Caco-2 (cell line): ENCODE measurements at regions not wholly inside any gene's neighbourhood (a gene's known extent, or its start where the extent isn't known, plus 50 kb on each side); places are given as distances from the start of the nearest gene placed in this dataset.
"Not testable (repeated sequence)": the region's sequence is repeated elsewhere in the genome, so short reads cannot be mapped to it uniquely, and the experiment has no call there.

Experiments
- BruUV-seq: library from RNA; stranded (reverse); fragments of 400-500 nt; replicated peaks from 2 replicates; lab custom pipeline; 2021; lab: Mats Ljungman, UMichigan
- CTCF ChIA-PET: fragments of 300-600 bp; sonication (Branson Sonifier 250); formaldehyde crosslinking; loops from one replicate; lab custom pipeline; 2022; ENCODE audit warnings: antibody characterized with exemption; lab: Charles Lee
- POLR2A ChIA-PET: fragments of 300-600 bp; sonication (Branson Sonifier 250); formaldehyde crosslinking; loops from one replicate; lab custom pipeline; 2022; ENCODE audit warnings: antibody characterized with exemption; lab: Charles Lee
- DNase-seq, 2 experiments: peaks; one replicate each; pipeline versions ENCODE4 v3.0.0 to v3.0.0-alpha.2; 2020 to 2022
- H3K27me3 ChIP-seq: replicated peaks from 2 replicates; pipeline ENCODE4 v1.6.0; 2011; ENCODE audit warnings: low read length; ENCODE audit not compliant: control insufficient read depth, insufficient read depth
- H3K36me3 ChIP-seq: 2 replicates; pipeline ENCODE4 v1.5.1; 2011; ENCODE audit warnings: low read length; ENCODE audit not compliant: control insufficient read depth, insufficient read depth
- H3K4me1 ChIP-seq: fragments of 250-450 bp; sonication (Bioruptor Pico); 2 replicates; pipeline ENCODE4 v1.5.1; 2020; ENCODE audit warnings: mild to moderate bottlenecking
- H3K4me3 ChIP-seq: 2 replicates; pipeline ENCODE4 v1.5.1; 2011; ENCODE audit warnings: low read depth, mild to moderate bottlenecking, control low read depth, low read length
- H3K9me3 ChIP-seq: fragments of 250-450 bp; sonication (Bioruptor Pico); 2 replicates; pipeline ENCODE4 v1.5.1; 2020; ENCODE audit warnings: mild to moderate bottlenecking, moderate library complexity
- H3K27ac Mint-ChIP-seq: one replicate; pipeline ENCODE4 v1.8.0; 2022; ENCODE audit warnings: mixed read lengths; ENCODE audit not compliant: unreplicated experiment
- H3K27me3 Mint-ChIP-seq: one replicate; pipeline ENCODE4 v1.8.0; 2022; ENCODE audit warnings: mixed read lengths; ENCODE audit not compliant: insufficient read depth, unreplicated experiment
- H3K36me3 Mint-ChIP-seq: one replicate; pipeline ENCODE4 v1.8.0; 2022; ENCODE audit warnings: mild to moderate bottlenecking, mixed read lengths; ENCODE audit not compliant: insufficient read depth, unreplicated experiment
- H3K4me1 Mint-ChIP-seq: one replicate; pipeline ENCODE4 v1.8.0; 2022; ENCODE audit warnings: low read depth, mixed read lengths; ENCODE audit not compliant: unreplicated experiment
- H3K4me3 Mint-ChIP-seq: one replicate; pipeline ENCODE4 v1.8.0; 2022; ENCODE audit warnings: mild to moderate bottlenecking, moderate library complexity, mixed read lengths; ENCODE audit not compliant: unreplicated experiment
- H3K9me3 Mint-ChIP-seq: one replicate; pipeline ENCODE4 v1.8.0; 2022; ENCODE audit warnings: mixed read lengths; ENCODE audit not compliant: unreplicated experiment
- CTCF ChIP-seq, 2 experiments: fragments of 200-600 bp in 1 of 2; IDR thresholded peaks; 1 replicate in 1 of 2; 2 replicates in 1 of 2; pipeline versions ENCODE4 v1.5.1 to v1.8.0; 2011 to 2022; ENCODE audit warnings: antibody characterized with exemption in 1 of 2, control low read depth in 1 of 2, inconsistent platforms in 1 of 2, low read depth in 1 of 2, low read length in 1 of 2, mild to moderate bottlenecking in 1 of 2, moderate library complexity in 1 of 2; ENCODE audit not compliant: insufficient read depth in 1 of 2, severe bottlenecking in 1 of 2, unreplicated experiment in 1 of 2
- intact Hi-C: fragments of 100-400 bp; cut with micrococcal nuclease; formaldehyde crosslinking; loops from one replicate; pipeline ENCODE4 v1.10.0; 2022; ENCODE audit not compliant: unreplicated experiment

GRCh38 chr16:29112755-29113347 lies 128.0 kb downstream of the LAT start:
- Histone ChIP-seq H3K4me1 (peaks cover 12% of the 10 kb centered on the region; the same call in 1 of the 2 replicates), H3K4me3 (no peak overlapping the region), H3K9me3 (no peaks in the 10 kb centered on the region), H3K36me3 (no peaks in the 10 kb centered on the region), H3K27me3 (no peaks in the 10 kb centered on the region)
- intact Hi-C loops = no loop called here
- ChIA-PET CTCF (no interaction called here), POLR2A (no interaction called here)
- no peak overlapping the region for H3K27ac Mint-ChIP-seq
- H3K27me3 Mint-ChIP-seq = no peaks in the 10 kb centered on the region
- H3K9me3 Mint-ChIP-seq = no peaks in the 10 kb centered on the region
- peaks cover 13% of the 10 kb centered on the region for H3K4me1 Mint-ChIP-seq
- DNase-seq = no peak
- H3K4me3 Mint-ChIP-seq = no peak overlapping the region
- no peak for TF ChIP-seq CTCF (IDR thresholded peaks at IDR 0.05; ENCODE audit: insufficient read depth in 1 of 2, low read depth in 1 of 2, low read length in 1 of 2, severe bottlenecking in 1 of 2, unreplicated experiment in 1 of 2)
- BruUV-seq = no TSS peak
- H3K36me3 Mint-ChIP-seq = peaks cover 6% of the 10 kb centered on the region

- H3K4me3 Mint-ChIP-seq, BruUV-seq, H3K9me3 ChIP-seq: not testable (repeated sequence)
These were observed 127.2 kb downstream of the LAT start for GRCh38 chr16:29111901-29112680.

GRCh38 chr16:29111421-29111820 lies 126.6 kb downstream of the LAT start:
- POLR2A ChIA-PET = no interaction called here
- Histone ChIP-seq H3K4me1 (peaks cover 12% of the 10 kb centered on the region; the same call in 1 of the 2 replicates), H3K36me3 (no peaks in the 10 kb centered on the region), H3K4me3 (no peak overlapping the region), H3K27me3 (no peaks in the 10 kb centered on the region), H3K9me3 (no peaks in the 10 kb centered on the region)
- H3K36me3 Mint-ChIP-seq = peaks cover 6% of the 10 kb centered on the region
- intact Hi-C loops = no loop called here
- H3K4me1 Mint-ChIP-seq = peaks cover 13% of the 10 kb centered on the region
- CTCF ChIA-PET = no interaction called here
- TF ChIP-seq CTCF (IDR thresholded peaks at IDR 0.05; ENCODE audit: insufficient read depth in 1 of 2, low read depth in 1 of 2, low read length in 1 of 2, severe bottlenecking in 1 of 2, unreplicated experiment in 1 of 2) = no peak
- no TSS peak for BruUV-seq
- H3K27ac Mint-ChIP-seq = no peak overlapping the region
- no peaks in the 10 kb centered on the region for H3K27me3 Mint-ChIP-seq
- no peak overlapping the region for H3K4me3 Mint-ChIP-seq
- H3K9me3 Mint-ChIP-seq = no peaks in the 10 kb centered on the region
- DNase-seq = no peak

More at GRCh38 chr16:29111901-29112680, 127.2 kb downstream of the LAT start:
- H3K4me1 Mint-ChIP-seq = peaks cover 13% of the 10 kb centered on the region
- H3K36me3 ChIP-seq, H3K27me3 ChIP-seq, H3K9me3 Mint-ChIP-seq, DNase-seq, H3K36me3 Mint-ChIP-seq, CTCF ChIA-PET, H3K4me3 ChIP-seq, H3K27me3 Mint-ChIP-seq, intact Hi-C loops, H3K27ac Mint-ChIP-seq, POLR2A ChIA-PET: not testable (repeated sequence)
- H3K4me1 ChIP-seq = peaks cover 12% of the 10 kb centered on the region; the same call in 1 of the 2 replicates

GRCh38 chr16:29108625-29109169 lies 123.8 kb downstream of the LAT start:
- DNase-seq, H3K9me3 ChIP-seq, H3K36me3 ChIP-seq, H3K4me3 ChIP-seq, H3K9me3 Mint-ChIP-seq, POLR2A ChIA-PET, H3K27me3 Mint-ChIP-seq, H3K27me3 ChIP-seq, CTCF ChIA-PET, H3K4me3 Mint-ChIP-seq, intact Hi-C loops, H3K4me1 Mint-ChIP-seq, BruUV-seq, H3K27ac Mint-ChIP-seq, H3K4me1 ChIP-seq, H3K36me3 Mint-ChIP-seq: not testable (repeated sequence)
